ENCODE measurements at regions not wholly inside any gene's neighbourhood (a gene's known extent, or its start where the extent isn't known, plus 50 kb on each side); places are given as distances from the start of the nearest gene placed in this dataset.

- WGBS (ENCODE audit: extremely low coverage, insufficient read length, low lambda C conversion rate) = no CpG with 5 or more reads among the region's 14 CpGs
- Histone ChIP-seq H3K79me2 (ENCODE audit: insufficient read depth, low read length) (no peaks in the 10 kb centered on the region), H2AFZ (ENCODE audit: low read length) (no peak overlapping the region), H3K4me1 (ENCODE audit: insufficient read depth, low read length) (no peaks in the 10 kb centered on the region), H3K27me3 (ENCODE audit: insufficient read depth, low read length) (peaks cover 15% of the 10 kb centered on the region; the same call in 1 of the 2 replicates), H3K79me1 (ENCODE audit: insufficient read depth, low read depth, low read length, poor library complexity, severe bottlenecking) (no peaks in the 10 kb centered on the region), H3K18ac (ENCODE audit: insufficient read length, low read depth, low read length) (no peak overlapping the region), H3K4me2 (ENCODE audit: insufficient read depth, insufficient read length, low read length) (no peak overlapping the region), H4K8ac (replicated peaks; ENCODE audit: insufficient read length, low read depth, low read length) (no peak overlapping the region), H4K20me1 (ENCODE audit: control insufficient read depth, insufficient read depth, insufficient read length) (no peaks in the 10 kb centered on the region), H4K91ac (ENCODE audit: insufficient read length, low read depth, low read length) (no peak overlapping the region), H3K4ac (ENCODE audit: low read depth, low read length) (no peak overlapping the region), H3T11ph (ENCODE audit: low read length) (no peak overlapping the region), H3K27ac (ENCODE audit: insufficient read length, low read depth, low read length) (no peak overlapping the region), H3K9me3 (ENCODE audit: control insufficient read depth, low read depth, low read length) (no peaks in the 10 kb centered on the region), H2BK120ac (ENCODE audit: low read depth, low read length, poor library complexity, severe bottlenecking) (no peak overlapping the region), H3K14ac (ENCODE audit: insufficient read depth, low read length) (no peak overlapping the region), H2AK5ac (ENCODE audit: insufficient read length, low read length) (no peak overlapping the region), H2BK12ac (ENCODE audit: insufficient read length, low read depth, low read length) (no peak overlapping the region), H2BK5ac (ENCODE audit: insufficient read length, low read length) (no peak overlapping the region), H4K5ac (ENCODE audit: insufficient read length, low read depth, low read length) (no peak overlapping the region), H3K23ac (ENCODE audit: insufficient read length, low read depth, low read length) (no peak overlapping the region), H3K23me2 (ENCODE audit: insufficient read length, low read depth, low read length, poor library complexity, severe bottlenecking) (no peaks in the 10 kb centered on the region), H3K9ac (ENCODE audit: extremely low read depth, insufficient read length, low read length) (no peak overlapping the region), H2BK15ac (ENCODE audit: low read depth, low read length) (no peak overlapping the region), H2BK20ac (ENCODE audit: low read depth, low read length, poor library complexity, severe bottlenecking) (no peak overlapping the region), H3K56ac (ENCODE audit: insufficient read length, low read depth, low read length) (no peak overlapping the region)
- peaks cover 0 to 15% of the 10 kb centered on the region in 2 experiments; a peak in 2 of 4 replicates for H3K4me1 Mint-ChIP-seq
- no peak for TF ChIP-seq CTCF (conservative IDR thresholded peaks at IDR 0.05)
- no peaks in the 10 kb centered on the region for H3K36me3 Mint-ChIP-seq (ENCODE audit: insufficient read depth in 1 of 3, low read depth in 3 of 3)
- DNase-seq = no peak
- no peak overlapping the region; a peak in 1 of 7 replicates for H3K27ac Mint-ChIP-seq
- no peak overlapping the region for H3K4me3 Mint-ChIP-seq
- no peaks in the 10 kb centered on the region for H3K9me3 Mint-ChIP-seq
- peaks cover 89% of the 10 kb centered on the region for H3K27me3 Mint-ChIP-seq (ENCODE audit: low read depth)
Observed at GRCh38 chr22:23375031-23375827, 194.9 kb downstream of the BCR start.

All from H9 (cell line).